Muscle layer of colon (tissue), 2 donors: ENCODE measurements at regions not wholly inside any gene's neighbourhood (a gene's known extent, or its start where the extent isn't known, plus 50 kb on each side); places are given as distances from the start of the nearest gene placed in this dataset.

Experiments
- H3K27ac ChIP-seq: one replicate; pipeline ENCODE4 v1.7.0; 2013; ENCODE audit warnings: low read depth, mild to moderate bottlenecking, low read length, moderate library complexity
- H3K27me3 ChIP-seq, 2 donors: one replicate each; pipeline ENCODE4 v1.7.0; 2013; ENCODE audit warnings: low read length in 2 of 2, mild to moderate bottlenecking in 2 of 2; ENCODE audit not compliant: insufficient read depth in 2 of 2, control insufficient read depth in 1 of 2
- H3K36me3 ChIP-seq: one replicate; pipeline ENCODE4 v1.7.0; 2013; ENCODE audit warnings: mild to moderate bottlenecking, low read length; ENCODE audit not compliant: insufficient read depth
- H3K4me1 ChIP-seq: one replicate; pipeline ENCODE4 v1.7.0; 2013; ENCODE audit warnings: mild to moderate bottlenecking, low read length; ENCODE audit not compliant: insufficient read depth
- H3K4me3 ChIP-seq, 2 donors: one replicate each; pipeline ENCODE4 v1.7.0; 2013; ENCODE audit warnings: low read length in 2 of 2, low read depth in 1 of 2, mild to moderate bottlenecking in 1 of 2, moderate library complexity in 1 of 2
- H3K9ac ChIP-seq: one replicate; pipeline ENCODE4 v1.7.0; 2013; ENCODE audit warnings: low read length
- H3K9me3 ChIP-seq: one replicate; pipeline ENCODE4 v1.7.0; 2013; ENCODE audit warnings: mild to moderate bottlenecking, low read length
- donor health status: abdominal sarcoma.
- donor health status: Adenocarcinoma of cecum.

- Histone ChIP-seq H3K4me3 (no peak overlapping the region), H3K27me3 (peaks cover 11 to 12% of the 10 kb centered on the region in 2 donors), H3K9me3 (no peaks in the 10 kb centered on the region), H3K36me3 (no peaks in the 10 kb centered on the region), H3K4me1 (no peaks in the 10 kb centered on the region), H3K27ac (no peak overlapping the region), H3K9ac (no peak overlapping the region)
These were observed 56.1 kb upstream of the B3GAT1 start for GRCh38 chr11:134468081-134468668.

- Histone ChIP-seq H3K4me3 (no peak overlapping the region), H3K27ac (no peak overlapping the region), H3K36me3 (no peaks in the 10 kb centered on the region), H3K9me3 (no peaks in the 10 kb centered on the region), H3K27me3 (peaks cover 5 to 11% of the 10 kb centered on the region in 2 donors), H3K4me1 (no peaks in the 10 kb centered on the region), H3K9ac (no peak overlapping the region)
These were observed 54.8 kb upstream of the B3GAT1 start for GRCh38 chr11:134466610-134467567.

- peaks cover 5 to 11% of the 10 kb centered on the region in 2 donors for H3K27me3 ChIP-seq
These were observed 54.1 kb upstream of the B3GAT1 start for GRCh38 chr11:134466156-134466555.

GRCh38 chr11:134464981-134465730, 53.1 kb upstream of the B3GAT1 start:
- H3K27me3 ChIP-seq, result peaks cover 5 to 11% of the 10 kb centered on the region in 2 donors
- H3K4me3 ChIP-seq, result no peak overlapping the region
- no peak overlapping the region for H3K9ac ChIP-seq
- no peaks in the 10 kb centered on the region for H3K36me3 ChIP-seq
- no peaks in the 10 kb centered on the region for H3K4me1 ChIP-seq
- H3K9me3 ChIP-seq, result no peaks in the 10 kb centered on the region
- H3K27ac ChIP-seq, result no peak overlapping the region

More at GRCh38 chr11:134466156-134466555, 54.1 kb upstream of the B3GAT1 start:
- no peak overlapping the region for H3K4me3 ChIP-seq
- no peaks in the 10 kb centered on the region for H3K9me3 ChIP-seq
- no peak overlapping the region for H3K27ac ChIP-seq
- no peaks in the 10 kb centered on the region for H3K36me3 ChIP-seq
- no peak overlapping the region for H3K9ac ChIP-seq
- no peaks in the 10 kb centered on the region for H3K4me1 ChIP-seq

- Histone ChIP-seq H3K9me3 (no peaks in the 10 kb centered on the region), H3K27ac (no peak overlapping the region), H3K4me3 (no peak overlapping the region), H3K9ac (no peak overlapping the region), H3K27me3 (peaks cover 5 to 11% of the 10 kb centered on the region in 2 donors), H3K36me3 (no peaks in the 10 kb centered on the region), H3K4me1 (no peaks in the 10 kb centered on the region)
These were observed 52.2 kb upstream of the B3GAT1 start for GRCh38 chr11:134464196-134464595.

- no peak overlapping the region for H3K9ac ChIP-seq
- no peaks in the 10 kb centered on the region for H3K36me3 ChIP-seq
- peaks cover 5 to 11% of the 10 kb centered on the region in 2 donors for H3K27me3 ChIP-seq
- no peaks in the 10 kb centered on the region for H3K4me1 ChIP-seq
- H3K27ac ChIP-seq, result no peak overlapping the region
- no peaks in the 10 kb centered on the region for H3K9me3 ChIP-seq
- H3K4me3 ChIP-seq, result no peak overlapping the region
These were observed 51.7 kb upstream of the B3GAT1 start for GRCh38 chr11:134463716-134464115.
